Liver (tissue), 8 donors: ENCODE measurements at regions not wholly inside any gene's neighbourhood (a gene's known extent, or its start where the extent isn't known, plus 50 kb on each side); places are given as distances from the start of the nearest gene placed in this dataset.

Experiments
- DNase-seq: peaks from one replicate; pipeline ENCODE4 v3.0.0-alpha.2; 2017; ENCODE audit warnings: low spot score
- H3K27ac ChIP-seq, 2 donors: one replicate each; pipeline ENCODE4 v1.7.0; 2013; ENCODE audit warnings: inconsistent platforms in 2 of 2, low read length in 2 of 2, control low read depth in 1 of 2, low read depth in 1 of 2, mild to moderate bottlenecking in 1 of 2
- H3K27me3 ChIP-seq, 4 donors: one replicate each; pipeline versions ENCODE4 v1.6.1 to v1.7.0; 2013; ENCODE audit warnings: low read length in 3 of 4, inconsistent platforms in 1 of 4, mild to moderate bottlenecking in 1 of 4, moderate library complexity in 1 of 4; ENCODE audit not compliant: control insufficient read depth in 4 of 4, insufficient read depth in 4 of 4
- H3K36me3 ChIP-seq, 4 donors: one replicate each; pipeline versions ENCODE4 v1.6.1 to v1.7.0; 2013; ENCODE audit warnings: low read length in 3 of 4, mild to moderate bottlenecking in 3 of 4, low read depth in 1 of 4, moderate library complexity in 1 of 4; ENCODE audit not compliant: control insufficient read depth in 4 of 4, insufficient read depth in 3 of 4
- H3K4me1 ChIP-seq, 4 donors: one replicate each; pipeline versions ENCODE4 v1.6.1 to v1.7.0; 2013; ENCODE audit warnings: low read length in 3 of 4, mild to moderate bottlenecking in 3 of 4, moderate library complexity in 1 of 4; ENCODE audit not compliant: control insufficient read depth in 4 of 4, insufficient read depth in 4 of 4
- H3K4me3 ChIP-seq, 3 donors: one replicate each; pipeline versions ENCODE4 v1.6.1 to v1.7.0; 2013; ENCODE audit warnings: low read length in 3 of 3, control low read depth in 1 of 3, low read depth in 1 of 3, mild to moderate bottlenecking in 1 of 3
- H3K9ac ChIP-seq, 2 donors: one replicate each; pipeline ENCODE4 v1.7.0; 2013; ENCODE audit warnings: low read length in 2 of 2, mild to moderate bottlenecking in 2 of 2, moderate library complexity in 2 of 2, control low read depth in 1 of 2, low read depth in 1 of 2
- H3K9me3 ChIP-seq, 4 donors: one replicate each; pipeline versions ENCODE4 v1.6.1 to v1.7.0; 2013; ENCODE audit warnings: low read length in 3 of 4; ENCODE audit not compliant: control insufficient read depth in 4 of 4
- ATF3 ChIP-seq: IDR thresholded peaks from 2 replicates; pipeline ENCODE4 v1.6.1; 2016; ENCODE audit warnings: antibody characterized with exemption
- CTCF ChIP-seq: fragments of 150-350 bp; IDR thresholded peaks from 2 replicates; pipeline ENCODE4 v1.5.1; 2017; ENCODE audit warnings: improper control_type of control experiment, low read depth, low read length; ENCODE audit not compliant: missing input control
- FOXA1 ChIP-seq: IDR thresholded peaks from 2 replicates; pipeline ENCODE4 v1.6.1; 2016; ENCODE audit warnings: antibody characterized with exemption
- FOXA2 ChIP-seq: IDR thresholded peaks from 2 replicates; pipeline ENCODE4 v1.6.1; 2016; ENCODE audit warnings: antibody characterized with exemption
- GABPA ChIP-seq, 2 donors: IDR thresholded peaks in 1 of 2; conservative IDR thresholded peaks in 1 of 2; 2 replicates each; pipeline ENCODE4 v1.6.1; 2016; ENCODE audit warnings: antibody characterized with exemption in 2 of 2, mild to moderate bottlenecking in 1 of 2, moderate library complexity in 1 of 2
- HNF4A ChIP-seq, 2 donors: conservative IDR thresholded peaks; 2 replicates each; pipeline ENCODE4 v1.6.1; 2016; ENCODE audit warnings: antibody characterized with exemption in 2 of 2, mild to moderate bottlenecking in 2 of 2
- JUND ChIP-seq, 2 donors: IDR thresholded peaks; 2 replicates each; pipeline ENCODE4 v1.6.1; 2016; ENCODE audit warnings: antibody characterized with exemption in 2 of 2
- NR2F2 ChIP-seq: IDR thresholded peaks from 2 replicates; pipeline ENCODE4 v1.6.1; 2016; ENCODE audit warnings: antibody characterized with exemption
- RAD21 ChIP-seq, 2 donors: IDR thresholded peaks; 2 replicates each; pipeline ENCODE4 v1.6.1; 2016; ENCODE audit warnings: antibody characterized with exemption in 2 of 2, mild to moderate bottlenecking in 2 of 2
- RXRA ChIP-seq, 2 donors: IDR thresholded peaks; 2 replicates each; pipeline ENCODE4 v1.6.1; 2017 to 2018; ENCODE audit warnings: antibody characterized with exemption in 2 of 2, mild to moderate bottlenecking in 1 of 2
- TAF1 ChIP-seq: conservative IDR thresholded peaks from 2 replicates; pipeline ENCODE4 v1.6.1; 2016; ENCODE audit warnings: antibody characterized with exemption, mild to moderate bottlenecking
- YY1 ChIP-seq: IDR thresholded peaks from 2 replicates; pipeline ENCODE4 v1.6.1; 2016; ENCODE audit warnings: antibody characterized with exemption, mild to moderate bottlenecking
- WGBS: extraction: QIAGEN DNeasy Blood & Tissue Kit; methylation state at CpG from one replicate; pipeline ENCODE4 v1.1.7; 2013; 5-methylcytosine and 5-hydroxymethylcytosine counted together
- TF ChIP-seq, protein P1 (sequence below): IDR thresholded peaks from 2 replicates; pipeline ENCODE4 v1.6.1; 2016; ENCODE audit warnings: antibody characterized with exemption
- donor health status: healthy.
- donor health status: healthy.
- donor health status: healthy.
- donor health status: healthy.
- donor health status: healthy.

GRCh38 chr19:28471731-28472510 is 741.0 kb downstream of the UQCRFS1 start (continued):
- TF ChIP-seq ATF3 (no peak), TAF1 (no peak), JUND (IDR thresholded peaks at IDR 0.05) (no peak), FOXA1 (no peak), RXRA (IDR thresholded peaks at IDR 0.05) (no peak), GABPA (IDR thresholded peaks at IDR 0.05 in 1 of 2, conservative IDR thresholded peaks at IDR 0.05 in 1 of 2) (no peak), FOXA2 (no peak)

- H3K4me3 ChIP-seq, result no peak overlapping the region
- H3K36me3 ChIP-seq, result no peaks in the 10 kb centered on the region
- DNase-seq, result no peak
- TF ChIP-seq FOXA2 (no peak), GABPA (IDR thresholded peaks at IDR 0.05 in 1 of 2, conservative IDR thresholded peaks at IDR 0.05 in 1 of 2) (no peak), NR2F2 (no peak), FOXA1 (no peak), YY1 (no peak)
- TF ChIP-seq, protein P1, sequence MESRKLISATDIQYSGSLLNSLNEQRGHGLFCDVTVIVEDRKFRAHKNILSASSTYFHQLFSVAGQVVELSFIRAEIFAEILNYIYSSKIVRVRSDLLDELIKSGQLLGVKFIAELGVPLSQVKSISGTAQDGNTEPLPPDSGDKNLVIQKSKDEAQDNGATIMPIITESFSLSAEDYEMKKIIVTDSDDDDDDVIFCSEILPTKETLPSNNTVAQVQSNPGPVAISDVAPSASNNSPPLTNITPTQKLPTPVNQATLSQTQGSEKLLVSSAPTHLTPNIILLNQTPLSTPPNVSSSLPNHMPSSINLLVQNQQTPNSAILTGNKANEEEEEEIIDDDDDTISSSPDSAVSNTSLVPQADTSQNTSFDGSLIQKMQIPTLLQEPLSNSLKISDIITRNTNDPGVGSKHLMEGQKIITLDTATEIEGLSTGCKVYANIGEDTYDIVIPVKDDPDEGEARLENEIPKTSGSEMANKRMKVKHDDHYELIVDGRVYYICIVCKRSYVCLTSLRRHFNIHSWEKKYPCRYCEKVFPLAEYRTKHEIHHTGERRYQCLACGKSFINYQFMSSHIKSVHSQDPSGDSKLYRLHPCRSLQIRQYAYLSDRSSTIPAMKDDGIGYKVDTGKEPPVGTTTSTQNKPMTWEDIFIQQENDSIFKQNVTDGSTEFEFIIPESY, result no peak
- peaks cover 0 to 14% (median 4%) of the 10 kb centered on the region in 4 donors for H3K4me1 ChIP-seq
- H3K27ac ChIP-seq, result no peak overlapping the region
- H3K27me3 ChIP-seq, result no peaks in the 10 kb centered on the region
- 73% methylated on average over 7 of the region's 7 CpGs for WGBS
- H3K9ac ChIP-seq, result no peak overlapping the region
- H3K9me3 ChIP-seq, result no peaks in the 10 kb centered on the region
These were observed 743.4 kb downstream of the UQCRFS1 start for GRCh38 chr19:28469544-28469943.

- peak overlapping the region in 1 of 2 donors; percentile 28 for H3K9ac ChIP-seq
- 45% methylated on average over 17 of the region's 17 CpGs for WGBS
- no peaks in the 10 kb centered on the region for H3K9me3 ChIP-seq
- no peak overlapping the region for H3K4me3 ChIP-seq
- DNase-seq, result no peak
- peaks cover 0 to 14% (median 4%) of the 10 kb centered on the region in 4 donors for H3K4me1 ChIP-seq
- H3K27ac ChIP-seq, result no peak overlapping the region
- no peaks in the 10 kb centered on the region for H3K27me3 ChIP-seq
- TF ChIP-seq RAD21 (IDR thresholded peaks at IDR 0.05) (peak in 1 of 2 donors; percentile 44), GABPA (IDR thresholded peaks at IDR 0.05 in 1 of 2, conservative IDR thresholded peaks at IDR 0.05 in 1 of 2) (no peak), HNF4A (conservative IDR thresholded peaks at IDR 0.05) (peak in 1 of 2 donors; percentile 42), CTCF (peak; percentile 8)
- H3K36me3 ChIP-seq, result no peaks in the 10 kb centered on the region
These were observed 744.1 kb downstream of the UQCRFS1 start for GRCh38 chr19:28468701-28469459.
